ENCODE measurements at regions not wholly inside any gene's neighbourhood (a gene's known extent, or its start where the extent isn't known, plus 50 kb on each side); places are given as distances from the start of the nearest gene placed in this dataset.

DNA sequence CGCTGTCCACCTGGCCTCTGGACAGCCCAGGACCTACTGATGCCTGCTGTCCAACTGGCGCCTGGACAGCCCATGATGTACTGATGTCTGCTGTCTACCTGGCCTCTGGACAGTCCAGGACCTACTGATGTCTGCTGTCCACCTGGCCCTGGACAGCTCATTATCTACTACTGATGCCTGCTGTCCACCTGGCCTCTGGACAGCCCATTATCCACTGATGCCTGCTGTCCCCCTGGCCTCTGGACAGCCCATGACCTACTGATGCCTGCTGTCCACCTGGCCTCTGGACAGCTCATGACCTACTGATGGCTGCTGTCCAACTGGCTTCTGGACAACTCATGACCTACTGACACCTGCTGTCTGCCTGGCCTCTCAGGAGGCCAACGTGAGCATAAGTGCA is 208.1 kb downstream of the TEX29 start:
- no peak for DNase-seq (ENCODE audit: low read depth in 1 of 2, low spot score in 1 of 2)
- TF ChIP-seq, protein P1, sequence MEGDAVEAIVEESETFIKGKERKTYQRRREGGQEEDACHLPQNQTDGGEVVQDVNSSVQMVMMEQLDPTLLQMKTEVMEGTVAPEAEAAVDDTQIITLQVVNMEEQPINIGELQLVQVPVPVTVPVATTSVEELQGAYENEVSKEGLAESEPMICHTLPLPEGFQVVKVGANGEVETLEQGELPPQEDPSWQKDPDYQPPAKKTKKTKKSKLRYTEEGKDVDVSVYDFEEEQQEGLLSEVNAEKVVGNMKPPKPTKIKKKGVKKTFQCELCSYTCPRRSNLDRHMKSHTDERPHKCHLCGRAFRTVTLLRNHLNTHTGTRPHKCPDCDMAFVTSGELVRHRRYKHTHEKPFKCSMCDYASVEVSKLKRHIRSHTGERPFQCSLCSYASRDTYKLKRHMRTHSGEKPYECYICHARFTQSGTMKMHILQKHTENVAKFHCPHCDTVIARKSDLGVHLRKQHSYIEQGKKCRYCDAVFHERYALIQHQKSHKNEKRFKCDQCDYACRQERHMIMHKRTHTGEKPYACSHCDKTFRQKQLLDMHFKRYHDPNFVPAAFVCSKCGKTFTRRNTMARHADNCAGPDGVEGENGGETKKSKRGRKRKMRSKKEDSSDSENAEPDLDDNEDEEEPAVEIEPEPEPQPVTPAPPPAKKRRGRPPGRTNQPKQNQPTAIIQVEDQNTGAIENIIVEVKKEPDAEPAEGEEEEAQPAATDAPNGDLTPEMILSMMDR (IDR thresholded peaks at IDR 0.05; ENCODE audit: low read depth, low read length): no peak
- H3K27me3 ChIP-seq: peaks cover 57% of the 10 kb centered on the region
- H3K9me3 ChIP-seq (ENCODE audit: low read depth): no peaks in the 10 kb centered on the region
- H3K4me3 ChIP-seq: no peak overlapping the region
- no peaks in the 10 kb centered on the region for H3K36me3 ChIP-seq
- H3K27ac ChIP-seq: no peak overlapping the region
- no peaks in the 10 kb centered on the region for H3K4me1 ChIP-seq (ENCODE audit: low read depth)

DNA sequence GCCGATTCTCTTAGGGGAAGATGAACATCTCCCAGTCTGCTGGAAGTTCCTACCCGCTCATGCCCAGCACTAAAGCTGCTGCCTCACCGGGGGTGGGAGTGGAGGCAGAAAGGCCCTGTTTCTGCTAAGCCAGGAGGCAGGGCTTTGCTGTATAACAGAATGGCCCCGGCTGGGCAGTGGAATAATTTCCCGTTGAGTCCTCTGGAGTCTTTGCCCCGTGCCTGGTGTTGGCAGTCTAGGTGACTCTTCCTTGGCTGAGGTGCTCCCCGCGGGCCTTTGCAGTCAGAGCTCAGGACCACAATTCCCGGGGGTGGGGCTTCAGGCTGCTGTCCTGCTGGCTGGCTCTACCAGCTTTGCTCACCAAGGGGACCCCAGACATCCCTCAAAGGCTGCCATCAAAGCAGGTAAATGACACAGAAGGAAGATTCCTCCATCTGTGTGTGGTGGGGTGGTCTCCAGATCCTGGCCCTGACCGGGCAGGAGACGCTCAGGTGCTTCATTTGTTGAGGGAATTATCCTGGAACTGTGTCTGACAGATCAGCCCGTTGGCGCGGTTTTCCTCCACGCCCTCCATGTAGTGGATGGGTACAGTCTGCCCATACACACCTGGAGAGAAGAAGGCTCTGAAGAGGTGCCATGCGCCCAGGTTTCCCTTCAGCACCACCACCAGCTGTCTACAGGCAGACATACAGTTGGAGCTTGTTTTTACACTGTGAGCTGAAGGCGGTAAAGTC is 209.9 kb downstream of the TEX29 start:
- DNase-seq (ENCODE audit: low read depth in 1 of 2, low spot score in 1 of 2): no peak
- H3K4me3 ChIP-seq: no peak overlapping the region
- TF ChIP-seq, protein P1 (IDR thresholded peaks at IDR 0.05; ENCODE audit: low read depth, low read length): no peak
- H3K4me1 ChIP-seq (ENCODE audit: low read depth): no peaks in the 10 kb centered on the region
- no peaks in the 10 kb centered on the region for H3K9me3 ChIP-seq (ENCODE audit: low read depth)
- H3K27ac ChIP-seq: no peak overlapping the region
- H3K27me3 ChIP-seq: peaks cover 75% of the 10 kb centered on the region
- H3K36me3 ChIP-seq: no peaks in the 10 kb centered on the region

DNA sequence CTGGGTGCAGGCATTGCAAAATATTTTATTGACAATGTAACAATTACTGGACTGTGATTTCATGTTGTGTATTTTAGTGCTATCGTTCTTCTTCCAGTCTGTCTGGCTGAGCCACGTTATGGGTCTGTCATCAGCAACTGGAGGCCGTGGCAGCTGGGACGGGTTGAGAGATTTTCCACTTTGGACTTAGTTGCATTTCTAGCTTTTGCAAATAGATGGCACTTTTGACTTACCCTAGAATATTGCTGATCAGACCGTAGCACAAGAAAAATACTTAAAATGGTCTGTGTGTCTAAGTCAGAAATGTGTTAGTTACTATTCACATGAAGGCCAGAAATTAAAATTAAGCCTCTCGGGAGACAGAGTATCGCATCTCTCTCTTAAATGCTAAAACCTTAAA is 211.1 kb downstream of the TEX29 start:
- no peaks in the 10 kb centered on the region for H3K36me3 ChIP-seq
- DNase-seq (ENCODE audit: low read depth in 1 of 2, low spot score in 1 of 2): peak; percentile 2 to 11
- no peak overlapping the region for H3K27ac ChIP-seq
- H3K4me3 ChIP-seq: no peak overlapping the region
- no peaks in the 10 kb centered on the region for H3K9me3 ChIP-seq (ENCODE audit: low read depth)
- peaks cover 82% of the 10 kb centered on the region for H3K27me3 ChIP-seq
- TF ChIP-seq, protein P1 (IDR thresholded peaks at IDR 0.05; ENCODE audit: low read depth, low read length): no peak
- H3K4me1 ChIP-seq (ENCODE audit: low read depth): no peaks in the 10 kb centered on the region

DNA sequence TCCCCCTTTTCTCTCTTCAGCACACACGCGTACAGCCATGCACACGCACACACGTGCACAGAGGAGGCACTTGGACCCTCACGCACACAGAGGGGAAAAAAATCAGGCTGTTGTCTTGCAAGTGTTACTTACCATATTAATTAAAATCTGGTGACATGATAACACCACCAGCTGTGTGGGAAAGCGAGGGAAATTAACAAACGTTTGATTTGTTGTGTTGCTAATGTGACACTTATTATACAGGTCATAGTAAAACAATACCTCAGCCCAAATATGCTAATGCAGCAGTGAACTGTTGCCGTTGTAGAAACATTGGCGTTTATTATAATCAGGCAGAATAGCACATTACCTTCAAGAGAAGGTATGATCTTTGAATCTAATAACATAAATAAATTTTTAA is 211.7 kb downstream of the TEX29 start:
- TF ChIP-seq, protein P1 (IDR thresholded peaks at IDR 0.05; ENCODE audit: low read depth, low read length): no peak
- peaks cover 82% of the 10 kb centered on the region for H3K27me3 ChIP-seq
- H3K9me3 ChIP-seq (ENCODE audit: low read depth): no peaks in the 10 kb centered on the region
- no peaks in the 10 kb centered on the region for H3K36me3 ChIP-seq
- H3K4me3 ChIP-seq: no peak overlapping the region
- H3K4me1 ChIP-seq (ENCODE audit: low read depth): no peaks in the 10 kb centered on the region
- H3K27ac ChIP-seq: no peak overlapping the region
- no peak for DNase-seq (ENCODE audit: low read depth in 1 of 2, low spot score in 1 of 2)

DNA sequence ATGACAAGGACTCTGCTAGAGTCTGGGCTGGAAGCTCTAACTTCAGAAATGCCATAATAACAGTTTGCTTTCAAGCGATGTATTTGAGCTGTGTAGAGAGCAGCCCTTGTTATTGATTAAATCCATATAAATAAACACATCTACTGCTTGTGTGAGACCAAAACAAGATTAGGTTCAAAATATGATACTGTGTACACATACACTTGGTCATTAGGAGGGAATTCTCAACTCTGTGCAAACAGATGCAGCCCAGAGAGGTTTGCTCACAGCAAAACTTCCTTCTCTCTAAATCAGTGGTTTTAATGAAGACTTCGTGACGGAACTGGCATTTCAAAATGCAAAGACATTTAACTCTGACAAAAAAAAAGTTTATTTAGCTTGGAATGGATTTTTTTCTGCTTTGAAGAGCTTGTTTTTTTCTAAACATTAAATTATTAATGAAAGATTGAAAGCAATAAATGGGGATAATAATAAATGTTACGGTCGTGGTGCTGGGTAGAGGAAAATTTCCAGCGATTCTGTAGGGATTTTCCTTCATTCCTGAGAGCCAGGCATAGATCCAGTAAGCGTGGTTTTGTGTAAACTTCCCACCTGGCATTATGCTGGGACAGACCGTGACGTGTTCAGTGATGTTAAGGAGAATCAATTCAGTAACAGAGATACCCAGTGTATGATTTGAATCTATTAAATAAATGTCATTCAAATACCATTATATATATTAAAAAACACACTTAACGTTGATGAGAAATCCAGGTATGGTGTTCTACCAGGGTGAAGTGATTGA is 213.7 kb downstream of the TEX29 start:
- H3K27ac ChIP-seq: no peak overlapping the region
- H3K36me3 ChIP-seq: no peaks in the 10 kb centered on the region
- H3K4me3 ChIP-seq: no peak overlapping the region
- no peaks in the 10 kb centered on the region for H3K4me1 ChIP-seq (ENCODE audit: low read depth)
- H3K27me3 ChIP-seq: peaks cover 97% of the 10 kb centered on the region
- no peaks in the 10 kb centered on the region for H3K9me3 ChIP-seq (ENCODE audit: low read depth)
- DNase-seq (ENCODE audit: low read depth in 1 of 2, low spot score in 1 of 2): no peak
- TF ChIP-seq, protein P1 (IDR thresholded peaks at IDR 0.05; ENCODE audit: low read depth, low read length): no peak

All from cardiac muscle cell (in vitro differentiated cells and primary cell).